RCC 7860 (cell line): ENCODE measurements at regions not wholly inside any gene's neighbourhood (a gene's known extent, or its start where the extent isn't known, plus 50 kb on each side); places are given as distances from the start of the nearest gene placed in this dataset.

Experiments
- DNase-seq: peaks from one replicate; pipeline ENCODE4 v3.0.0-alpha.2; 2015; ENCODE audit warnings: low spot score
- FAIRE-seq: peaks from 2 replicates; lab custom pipeline; 2012; peaks lifted over from hg19 to GRCh38; lab: Jason Lieb, UNC

DNA sequence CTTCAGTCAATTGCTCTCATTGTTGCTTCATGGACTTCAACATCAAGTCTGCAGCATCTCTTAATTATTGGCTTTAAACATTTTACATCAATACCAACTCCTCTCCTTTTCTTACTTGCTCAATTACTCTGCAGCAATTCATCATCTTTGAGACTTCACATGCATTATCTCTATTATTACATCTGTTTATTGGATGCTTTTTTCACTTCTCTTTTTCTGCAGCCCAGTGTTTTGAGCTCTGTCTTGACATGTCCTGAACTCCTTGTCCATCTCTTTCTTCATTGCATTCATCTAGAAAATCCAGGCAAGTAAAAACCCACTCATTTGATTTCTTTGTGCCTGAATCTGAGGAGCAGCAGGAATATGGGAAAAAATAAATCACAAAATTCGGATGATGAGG lies 647.9 kb downstream of the PLCL1 start:
- DNase-seq (no peak), FAIRE-seq (no peak)

DNA sequence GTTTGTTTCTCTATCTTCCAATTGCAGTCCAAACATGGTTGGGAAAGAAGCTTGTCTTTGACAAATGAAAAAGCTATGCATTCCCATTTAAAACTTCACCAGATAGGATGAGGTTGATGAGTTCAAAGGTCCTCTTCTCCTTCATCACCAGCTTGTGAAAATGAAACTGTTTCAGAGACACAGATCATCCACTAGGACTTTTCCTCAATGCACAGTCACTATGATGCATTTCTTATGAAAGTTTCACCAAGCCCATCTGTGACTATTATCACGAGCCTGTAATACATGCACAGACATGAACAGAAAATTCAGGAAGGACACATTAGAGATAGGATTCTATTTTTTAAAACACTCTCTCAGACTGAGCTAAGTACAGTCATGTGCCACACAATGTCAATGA lies 644.4 kb downstream of the PLCL1 start:
- DNase-seq (no peak), FAIRE-seq (no peak)

DNA sequence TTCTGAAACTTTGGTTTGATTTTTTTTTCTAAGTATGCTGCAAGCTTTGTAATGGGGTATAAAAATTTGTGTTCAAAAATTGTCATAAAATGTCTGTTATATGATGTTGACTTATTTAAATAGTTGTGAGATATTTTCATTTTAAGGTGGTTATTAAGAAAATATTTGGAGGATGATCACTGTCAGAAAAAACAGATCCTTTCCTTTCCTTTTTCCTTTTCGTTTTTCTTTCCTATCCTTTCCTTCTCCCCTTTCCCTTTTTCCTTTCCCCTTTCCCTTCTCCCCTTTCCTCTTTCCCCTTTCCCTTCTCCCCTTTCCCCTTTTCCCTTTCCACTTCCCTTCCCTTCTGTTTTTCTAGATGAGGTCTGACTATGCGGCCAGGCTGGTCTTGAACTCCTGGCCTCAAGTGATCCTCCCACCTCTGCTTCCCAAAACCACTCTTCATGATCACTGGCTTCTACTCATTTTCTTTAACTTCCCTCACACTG lies 640.5 kb downstream of the PLCL1 start:
- DNase-seq = no peak
- no peak for FAIRE-seq

DNA sequence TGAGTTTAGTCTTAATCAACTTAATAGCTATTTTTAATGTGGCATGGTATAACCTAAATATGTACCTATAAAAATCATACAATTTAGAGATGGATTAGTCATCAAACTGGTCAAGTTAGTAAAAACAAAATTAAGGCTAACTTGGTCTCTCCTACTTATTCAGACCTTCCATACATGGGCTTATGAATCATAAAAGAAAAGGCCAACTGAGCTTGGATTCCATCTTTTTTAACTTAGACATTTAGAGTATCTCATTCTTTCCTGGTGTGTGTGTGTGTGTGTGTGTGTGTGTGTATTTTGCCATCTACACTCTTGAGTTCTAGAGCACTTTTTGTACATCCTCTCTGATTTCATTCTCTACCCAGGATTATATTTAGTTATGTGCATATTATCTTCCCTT lies 637.5 kb downstream of the PLCL1 start:
- FAIRE-seq (no peak), DNase-seq (no peak)

- DNase-seq = no peak
- no peak for FAIRE-seq
These were observed 636.9 kb downstream of the PLCL1 start for GRCh38 chr2:198441246-198441645.

GRCh38 chr2:198440833-198441232 lies 636.4 kb downstream of the PLCL1 start:
- FAIRE-seq (no peak), DNase-seq (no peak)

GRCh38 chr2:198438331-198438730 lies 633.9 kb downstream of the PLCL1 start:
- FAIRE-seq (no peak), DNase-seq (no peak)

DNA sequence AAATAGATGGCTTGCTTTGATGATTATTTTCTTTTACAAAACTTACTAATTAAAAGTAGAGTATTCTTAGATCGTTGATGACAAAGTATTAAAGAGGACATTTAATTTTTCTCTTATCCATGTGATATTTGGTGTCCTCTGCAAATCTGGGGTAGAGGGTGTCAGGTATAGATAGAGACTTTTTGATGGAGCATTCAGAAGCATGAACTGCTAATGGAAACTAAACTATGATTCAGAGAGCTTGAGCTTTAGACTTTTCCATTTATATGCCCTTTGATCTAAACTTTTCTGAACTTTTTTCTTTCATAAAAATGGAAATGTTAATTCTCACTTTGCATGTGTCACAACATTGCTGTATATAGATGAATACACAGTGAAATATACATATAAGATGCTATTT lies 619.7 kb downstream of the PLCL1 start:
- DNase-seq (no peak), FAIRE-seq (no peak)

GRCh38 chr2:198417836-198418235 lies 613.4 kb downstream of the PLCL1 start:
- no peak for FAIRE-seq
- DNase-seq = no peak

DNA sequence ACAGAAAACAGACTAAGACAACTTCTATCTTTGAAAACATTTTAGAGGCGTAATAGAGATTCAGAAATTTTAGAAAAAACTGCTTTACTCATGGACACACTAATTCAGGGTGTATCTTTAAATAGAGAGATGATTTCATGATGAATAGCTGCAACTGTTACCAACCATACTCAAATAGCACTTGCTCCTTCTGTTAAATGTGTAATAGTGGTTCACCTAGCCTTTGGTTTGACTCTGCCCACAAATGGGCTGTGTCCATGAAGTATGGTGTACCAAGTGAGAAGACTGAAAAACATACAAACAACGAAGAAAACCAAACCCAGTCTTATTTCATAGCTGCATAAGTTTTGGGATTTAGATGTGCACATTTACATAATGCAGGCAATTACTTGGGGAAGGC lies 610.6 kb downstream of the PLCL1 start:
- DNase-seq (no peak), FAIRE-seq (no peak)

DNA sequence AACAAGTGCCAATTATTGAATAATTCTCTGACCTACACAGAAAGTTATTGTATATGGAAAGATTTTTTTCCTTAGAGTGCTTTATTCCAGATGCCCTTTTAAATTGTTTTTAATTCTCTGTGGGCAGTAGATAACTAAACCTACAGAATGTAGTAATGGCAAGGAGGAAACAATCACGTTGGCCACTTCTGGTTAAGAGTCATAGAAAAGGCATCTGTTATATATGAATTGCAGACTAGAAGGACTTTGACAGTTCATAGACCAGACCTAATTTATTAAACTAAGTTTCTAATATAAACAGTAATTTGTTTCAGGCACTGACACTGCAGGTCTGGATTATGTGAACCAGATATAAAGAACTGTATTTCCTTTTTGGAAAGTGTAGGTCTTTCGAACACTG lies 607.5 kb downstream of the PLCL1 start:
- FAIRE-seq (no peak), DNase-seq (no peak)

GRCh38 chr2:198408171-198408570 lies 603.8 kb downstream of the PLCL1 start:
- no peak for DNase-seq
- FAIRE-seq = no peak

- no peak for DNase-seq
- no peak for FAIRE-seq
These were observed 600.9 kb downstream of the PLCL1 start for GRCh38 chr2:198405311-198405710.

GRCh38 chr2:198401644-198402043 lies 597.3 kb downstream of the PLCL1 start:
- DNase-seq (no peak), FAIRE-seq (no peak)

GRCh38 chr2:198400999-198401398 lies 596.6 kb downstream of the PLCL1 start:
- no peak for FAIRE-seq
- no peak for DNase-seq

GRCh38 chr2:198394208-198394607 lies 589.8 kb downstream of the PLCL1 start:
- DNase-seq = no peak
- no peak for FAIRE-seq

GRCh38 chr2:198390670-198391069 lies 586.3 kb downstream of the PLCL1 start:
- DNase-seq (no peak), FAIRE-seq (no peak)

DNA sequence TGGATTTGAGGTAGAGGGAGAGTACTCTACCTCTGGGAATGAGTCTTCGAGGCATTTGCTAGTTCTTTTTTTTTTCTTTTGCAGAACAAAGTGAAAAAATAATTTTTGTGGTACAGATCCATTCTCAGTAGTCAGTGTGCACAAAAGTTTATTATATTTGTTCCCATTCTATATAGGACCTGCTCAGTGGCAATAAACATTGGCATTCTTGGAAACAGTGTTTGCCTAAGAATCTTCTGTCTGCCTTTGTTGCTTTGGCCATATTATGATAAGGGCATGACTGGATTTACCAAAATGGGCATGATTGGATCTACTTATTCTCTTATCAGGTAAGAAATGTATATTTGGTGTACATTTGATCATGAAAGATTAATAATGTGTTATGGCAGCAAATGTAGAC lies 583.3 kb downstream of the PLCL1 start:
- no peak for FAIRE-seq
- DNase-seq = no peak

- DNase-seq (no peak), FAIRE-seq (no peak)
These were observed 581.5 kb downstream of the PLCL1 start for GRCh38 chr2:198385856-198386255.

- no peak for FAIRE-seq
These were observed 580.9 kb downstream of the PLCL1 start for GRCh38 chr2:198385326-198385725.

DNA sequence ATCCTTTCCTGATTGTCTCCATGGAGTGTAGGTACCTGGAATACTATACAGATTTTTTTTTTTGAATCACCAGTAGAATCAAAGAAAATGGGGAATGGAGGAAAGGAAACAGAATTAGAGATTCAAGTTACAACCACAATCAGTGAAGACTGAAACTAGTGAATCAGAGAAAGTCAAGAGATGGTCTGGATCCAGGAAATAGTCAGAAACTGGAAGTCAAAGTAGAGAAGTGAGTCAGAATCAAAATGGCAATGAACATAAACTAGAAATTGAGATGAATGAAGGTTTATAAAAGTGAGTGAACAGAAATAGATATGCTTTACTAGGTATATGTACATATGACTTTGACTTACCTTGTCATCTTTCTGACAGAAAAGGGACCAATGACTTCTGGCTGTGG lies 579.0 kb downstream of the PLCL1 start:
- DNase-seq (no peak), FAIRE-seq (no peak)

More at GRCh38 chr2:198385326-198385725, 580.9 kb downstream of the PLCL1 start:
- DNase-seq = no peak

- FAIRE-seq = no peak
These were observed 578.4 kb downstream of the PLCL1 start for GRCh38 chr2:198382811-198383210.

GRCh38 chr2:198376677-198377076 lies 572.3 kb downstream of the PLCL1 start:
- FAIRE-seq = no peak
- DNase-seq = peak; percentile 15

More at GRCh38 chr2:198382811-198383210, 578.4 kb downstream of the PLCL1 start:
- DNase-seq = no peak

- FAIRE-seq (no peak), DNase-seq (no peak)
These were observed 570.7 kb downstream of the PLCL1 start for GRCh38 chr2:198375083-198375410.
